Hepatocyte (in vitro differentiated cells): ENCODE measurements at regions not wholly inside any gene's neighbourhood (a gene's known extent, or its start where the extent isn't known, plus 50 kb on each side); places are given as distances from the start of the nearest gene placed in this dataset.

Source experiments
- CTCF ChIP-seq: fragments of 200-600 bp; sonication (generic); IDR thresholded peaks from 2 replicates; pipeline ENCODE4 v1.5.1; 2016; ENCODE audit warnings: antibody characterized with exemption, mild to moderate bottlenecking; ENCODE audit not compliant: poor library complexity
- EZH2 ChIP-seq: fragments of 200-600 bp; sonication (generic); IDR thresholded peaks from 2 replicates; pipeline ENCODE4 v1.6.1; 2016; ENCODE audit warnings: antibody characterized with exemption, mild to moderate bottlenecking, borderline replicate concordance

- TF ChIP-seq EZH2: no peak
- no peak for TF ChIP-seq CTCF
These were observed 166.5 kb downstream of the VSIG4 start for GRCh38 chrX:65873385-65873784.
